IMR-90 (cell line): ENCODE measurements at regions not wholly inside any gene's neighbourhood (a gene's known extent, or its start where the extent isn't known, plus 50 kb on each side); places are given as distances from the start of the nearest gene placed in this dataset.

Experiments used
- ATAC-seq: fragments of 200-7000 bp; cut with Tn5 transposase; 2 replicates; pipeline ENCODE4 v1.9.1; 2020; ENCODE audit warnings: low read depth, mild to moderate bottlenecking, moderate library complexity
- BruUV-seq: library from RNA; stranded (reverse); fragments of 400-500 nt; replicated peaks from 2 replicates; lab custom pipeline; 2021; lab: Mats Ljungman, UMichigan
- CTCF ChIA-PET: fragments of 300-600 bp; formaldehyde crosslinking; extraction: SDS; loops from one replicate; lab custom pipeline; 2021; ENCODE audit warnings: antibody characterized with exemption; lab: Yijun Ruan, JAX
- POLR2A ChIA-PET: fragments of 300-600 bp; sonication (Branson Sonifier 250); formaldehyde crosslinking; loops from one replicate; lab custom pipeline; 2022; ENCODE audit warnings: antibody characterized with exemption; ENCODE audit not compliant: unreplicated experiment; lab: Charles Lee
- DNase-seq: peaks from one replicate; pipeline ENCODE4 v3.0.0; 2013
- H2AFZ ChIP-seq: replicated peaks from 2 replicates; pipeline ENCODE3; 2013; ENCODE audit warnings: low read length, mild to moderate bottlenecking; ENCODE audit not compliant: poor library complexity
- H2AK5ac ChIP-seq: 2 replicates; pipeline ENCODE4 v1.6.1; 2013; ENCODE audit warnings: low read depth, low read length, inconsistent platforms
- H2AK9ac ChIP-seq: replicated peaks from 2 replicates; pipeline ENCODE3; 2013; ENCODE audit warnings: mild to moderate bottlenecking, low read depth, low read length, moderate library complexity; ENCODE audit not compliant: poor library complexity
- H2BK120ac ChIP-seq: 2 replicates; pipeline ENCODE4 v1.6.1; 2013; ENCODE audit warnings: low read depth, low read length, inconsistent platforms
- H2BK15ac ChIP-seq: 3 replicates; pipeline ENCODE4 v1.6.1; 2013; ENCODE audit warnings: low read depth, low read length, inconsistent platforms
- H2BK20ac ChIP-seq: 2 replicates; pipeline ENCODE4 v1.6.1; 2013; ENCODE audit warnings: low read depth, mild to moderate bottlenecking, inconsistent platforms, low read length, moderate library complexity
- H2BK5ac ChIP-seq: 2 replicates; pipeline ENCODE4 v1.6.1; 2013; ENCODE audit warnings: mild to moderate bottlenecking, low read depth, low read length, inconsistent platforms; ENCODE audit not compliant: poor library complexity, severe bottlenecking
- H3K14ac ChIP-seq: replicated peaks from 2 replicates; pipeline ENCODE4 v1.6.1; 2013; ENCODE audit warnings: low read depth, low read length, inconsistent platforms
- H3K18ac ChIP-seq: 2 replicates; pipeline ENCODE4 v1.6.1; 2013; ENCODE audit warnings: low read depth, low read length, control low read depth
- H3K23ac ChIP-seq: 2 replicates; pipeline ENCODE4 v1.6.1; 2013; ENCODE audit warnings: low read depth, low read length, inconsistent platforms
- H3K27ac ChIP-seq: 2 replicates; pipeline ENCODE4 v1.5.1; 2013; ENCODE audit warnings: mild to moderate bottlenecking, control low read depth, low read length; ENCODE audit not compliant: insufficient read depth
- H3K27me3 ChIP-seq: 2 replicates; pipeline ENCODE4 v1.6.1; 2013; ENCODE audit warnings: low read length; ENCODE audit not compliant: control insufficient read depth, insufficient read depth
- H3K36me3 ChIP-seq: 2 replicates; pipeline ENCODE4 v1.6.1; 2013; ENCODE audit warnings: low read length, mixed read lengths; ENCODE audit not compliant: control insufficient read depth, insufficient read depth
- H3K4ac ChIP-seq: 2 replicates; pipeline ENCODE4 v1.6.1; 2013; ENCODE audit warnings: low read depth, low read length, inconsistent platforms
- H3K4me1 ChIP-seq: 2 replicates; pipeline ENCODE4 v1.6.1; 2013; ENCODE audit warnings: low read length, mixed read lengths; ENCODE audit not compliant: control insufficient read depth, insufficient read depth
- H3K4me2 ChIP-seq: 2 replicates; pipeline ENCODE4 v1.6.1; 2013; ENCODE audit warnings: low read depth, mild to moderate bottlenecking, control low read depth, low read length, moderate library complexity
- H3K4me3 ChIP-seq: 2 replicates; pipeline ENCODE4 v1.5.1; 2013; ENCODE audit warnings: low read depth, mild to moderate bottlenecking, control low read depth, low read length, moderate library complexity; ENCODE audit not compliant: insufficient read depth
- H3K56ac ChIP-seq: 2 replicates; pipeline ENCODE4 v1.6.1; 2013; ENCODE audit warnings: low read length, inconsistent platforms; ENCODE audit not compliant: insufficient read depth; ENCODE audit errors: extremely low read depth
- H3K79me1 ChIP-seq, 2 experiments: 2 replicates each; pipeline ENCODE4 v1.6.1; 2013; ENCODE audit warnings: low read length in 2 of 2, inconsistent platforms in 1 of 2, low read depth in 1 of 2
- H3K9ac ChIP-seq: 2 replicates; pipeline ENCODE4 v1.6.1; 2013; ENCODE audit warnings: low read depth, low read length, control low read depth
- H3K9me1 ChIP-seq: 2 replicates; pipeline ENCODE4 v1.6.1; 2013; ENCODE audit warnings: low read length, inconsistent platforms; ENCODE audit not compliant: insufficient read depth
- H3K9me3 ChIP-seq: 2 replicates; pipeline ENCODE4 v1.6.1; 2013; ENCODE audit warnings: low read length; ENCODE audit not compliant: control insufficient read depth, insufficient read depth
- H4K20me1 ChIP-seq: 2 replicates; pipeline ENCODE4 v1.6.1; 2013; ENCODE audit warnings: low read length, inconsistent platforms; ENCODE audit not compliant: insufficient read depth
- H4K5ac ChIP-seq: 2 replicates; pipeline ENCODE4 v1.6.1; 2013; ENCODE audit warnings: mild to moderate bottlenecking, low read depth, low read length, control low read depth
- H4K8ac ChIP-seq, 2 experiments: 2 replicates each; pipeline ENCODE4 v1.6.1; 2013; ENCODE audit warnings: low read depth in 2 of 2, low read length in 2 of 2, control low read depth in 1 of 2, inconsistent platforms in 1 of 2
- H4K91ac ChIP-seq: 2 replicates; pipeline ENCODE4 v1.6.1; 2013; ENCODE audit warnings: low read depth, low read length, inconsistent platforms; ENCODE audit not compliant: insufficient read depth
- WGBS, 2 experiments: methylation state at CpG; one replicate each; pipeline versions ENCODE4 v1.1.5 to v1.1.7; 2013; ENCODE audit warnings: missing lambda C conversion rate in 2 of 2; ENCODE audit not compliant: insufficient read length in 1 of 2; ENCODE audit errors: extremely low coverage in 2 of 2; 5-methylcytosine and 5-hydroxymethylcytosine counted together
- dilution Hi-C: fragments of 300-500 bp; cut with HindIII; formaldehyde crosslinking; loops from one replicate; pipeline ENCODE4 v1.14.3; 2018; ENCODE audit warnings: low sequenced_read_pairs; ENCODE audit not compliant: unreplicated experiment
- in situ Hi-C: fragments of 300-500 bp; cut with MboI; formaldehyde crosslinking; loops from 3 replicates; pipeline ENCODE4 v1.14.3; 2019; ENCODE audit warnings: low sequenced_read_pairs, inconsistent platforms, mixed read lengths
- intact Hi-C: fragments of 100-400 bp; cut with micrococcal nuclease; formaldehyde crosslinking; loops from 2 replicates; pipeline ENCODE4 v1.10.0; 2022
- TF ChIP-seq, protein P1 (sequence below): fragments of 150-350 bp; IDR thresholded peaks from 2 replicates; pipeline ENCODE4 v1.6.1; 2017; ENCODE audit warnings: mild to moderate bottlenecking, antibody characterized with exemption, low read length, low read depth

DNA sequence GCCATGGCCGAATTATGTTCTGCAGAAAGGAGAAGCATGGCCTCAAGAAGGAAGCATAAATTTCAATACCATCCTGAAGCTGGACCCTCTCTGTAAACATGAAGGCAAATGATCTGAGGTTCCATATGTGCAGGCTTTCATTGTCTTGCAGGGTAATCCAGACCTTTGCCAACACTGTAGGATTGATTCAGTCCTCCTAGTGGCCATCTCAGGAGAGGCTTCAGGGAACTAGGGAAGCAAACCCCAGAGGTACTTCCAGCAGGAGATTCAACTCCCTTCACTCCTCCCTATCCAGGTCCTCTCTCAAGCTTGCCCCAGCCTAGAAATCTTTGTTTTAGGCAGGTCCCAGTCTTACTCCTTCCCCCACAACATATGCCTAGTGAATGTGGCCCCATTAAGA, 99.3 kb upstream of the HCN1 start:
- Histone ChIP-seq H3K56ac (no peak overlapping the region), H3K79me1 (no peaks in the 10 kb centered on the region), H3K27ac (no peak overlapping the region), H2BK20ac (no peak overlapping the region), H4K20me1 (no peaks in the 10 kb centered on the region), H2AK5ac (no peak overlapping the region), H3K9me3 (peaks cover 26% of the 10 kb centered on the region), H2BK15ac (no peak overlapping the region), H4K5ac (no peak overlapping the region), H3K27me3 (no peaks in the 10 kb centered on the region), H3K4me3 (no peak overlapping the region), H3K4me2 (no peak overlapping the region), H3K36me3 (no peaks in the 10 kb centered on the region), H3K4ac (no peak overlapping the region), H2BK5ac (no peak overlapping the region), H3K23ac (no peak overlapping the region), H3K4me1 (no peaks in the 10 kb centered on the region), H4K8ac (no peak overlapping the region), H3K14ac (no peak overlapping the region), H3K18ac (no peak overlapping the region), H4K91ac (no peak overlapping the region), H2BK120ac (no peak overlapping the region), H3K9ac (no peak overlapping the region), H2AFZ (no peak overlapping the region), H3K9me1 (no peaks in the 10 kb centered on the region), H2AK9ac (no peak overlapping the region)
- no TSS peak for BruUV-seq
- ATAC-seq (no peak), DNase-seq (no peak)
- TF ChIP-seq, protein P1, sequence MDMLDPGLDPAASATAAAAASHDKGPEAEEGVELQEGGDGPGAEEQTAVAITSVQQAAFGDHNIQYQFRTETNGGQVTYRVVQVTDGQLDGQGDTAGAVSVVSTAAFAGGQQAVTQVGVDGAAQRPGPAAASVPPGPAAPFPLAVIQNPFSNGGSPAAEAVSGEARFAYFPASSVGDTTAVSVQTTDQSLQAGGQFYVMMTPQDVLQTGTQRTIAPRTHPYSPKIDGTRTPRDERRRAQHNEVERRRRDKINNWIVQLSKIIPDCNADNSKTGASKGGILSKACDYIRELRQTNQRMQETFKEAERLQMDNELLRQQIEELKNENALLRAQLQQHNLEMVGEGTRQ, result no peak
- no CpG with 5 or more reads among the region's 1 CpG for WGBS, 2 experiments
- CTCF ChIA-PET, result no interaction called here
- intact Hi-C loops, result no loop called here
- dilution Hi-C loops, result no loop called here
- POLR2A ChIA-PET, result no interaction called here
- in situ Hi-C loops, result no loop called here
